Inferior parietal cortex (tissue), 1 donor: ENCODE measurements at regions not wholly inside any gene's neighbourhood (a gene's known extent, or its start where the extent isn't known, plus 50 kb on each side); places are given as distances from the start of the nearest gene placed in this dataset.

Source experiments
- DNase-seq: peaks from one replicate; pipeline ENCODE4 v3.0.0-alpha.2; 2016; ENCODE audit errors: extremely low spot score

DNA sequence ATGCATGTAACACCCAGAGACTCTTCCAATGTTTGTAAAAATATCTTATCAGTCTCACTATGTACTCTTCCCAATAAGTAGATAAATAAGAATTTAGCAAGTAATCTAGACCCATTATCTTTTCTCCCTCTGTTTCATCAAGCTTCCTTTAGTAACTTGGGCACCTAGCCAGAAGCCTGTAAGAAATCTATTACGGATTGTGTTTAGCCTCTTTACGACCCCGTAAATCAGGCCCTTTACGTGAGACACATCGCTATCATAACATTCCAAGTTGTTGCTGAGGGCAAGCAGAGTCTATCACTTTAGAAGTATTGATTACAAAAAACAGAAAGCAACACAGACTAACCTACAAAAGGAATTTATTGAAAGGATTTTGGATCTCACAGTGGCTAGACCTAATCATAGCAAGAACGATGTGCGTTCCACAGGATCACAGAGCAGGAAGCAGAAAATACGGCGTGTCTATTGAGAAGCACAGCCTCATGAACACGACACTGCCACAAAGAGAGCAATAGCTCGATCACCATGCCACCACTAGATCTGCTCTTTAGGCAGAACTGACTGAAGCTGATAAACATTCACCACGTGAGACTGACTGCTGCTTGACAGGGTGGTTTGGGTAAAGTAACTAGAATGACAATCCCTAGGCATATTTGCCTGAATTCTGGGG is 922.1 kb downstream of the AMY1C start:
- no peak for DNase-seq

DNA sequence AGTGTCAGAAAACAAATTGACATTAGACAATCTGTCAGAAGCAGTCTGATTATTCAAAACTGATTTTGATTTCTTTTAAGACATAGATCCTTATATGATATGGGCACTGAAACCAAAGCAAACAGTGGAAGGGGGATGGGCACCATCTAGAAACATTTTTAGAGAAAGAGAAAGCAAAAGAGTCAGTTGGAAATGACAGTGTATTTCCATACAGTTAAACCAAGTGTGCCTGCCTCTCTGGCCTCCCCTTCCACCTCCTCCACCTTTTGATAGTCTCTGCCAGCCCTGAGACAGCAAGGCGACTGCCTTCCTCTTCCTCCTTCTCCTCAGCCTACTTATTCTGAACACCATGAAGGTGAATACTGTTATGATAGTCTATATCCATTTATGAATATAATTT is 949.7 kb downstream of the AMY1C start:
- no peak for DNase-seq

DNA sequence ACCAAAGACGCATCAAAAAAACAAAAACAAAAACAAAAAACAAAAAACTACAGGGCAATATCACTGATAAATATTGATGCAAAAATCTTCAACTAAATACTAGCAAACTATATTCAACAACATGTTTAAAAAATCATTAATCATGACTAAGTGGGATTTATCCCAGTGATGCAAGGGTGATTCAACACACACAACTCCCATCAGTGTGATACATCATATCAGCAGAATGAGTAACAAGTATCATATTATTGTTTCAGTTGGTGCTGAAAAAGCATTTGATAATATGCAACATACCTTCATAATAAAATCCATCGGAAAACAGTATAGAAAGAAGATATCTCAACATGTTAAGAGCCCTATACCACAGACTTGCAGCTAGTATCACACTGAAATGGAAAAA is 953.0 kb downstream of the AMY1C start:
- DNase-seq, result no peak

DNA sequence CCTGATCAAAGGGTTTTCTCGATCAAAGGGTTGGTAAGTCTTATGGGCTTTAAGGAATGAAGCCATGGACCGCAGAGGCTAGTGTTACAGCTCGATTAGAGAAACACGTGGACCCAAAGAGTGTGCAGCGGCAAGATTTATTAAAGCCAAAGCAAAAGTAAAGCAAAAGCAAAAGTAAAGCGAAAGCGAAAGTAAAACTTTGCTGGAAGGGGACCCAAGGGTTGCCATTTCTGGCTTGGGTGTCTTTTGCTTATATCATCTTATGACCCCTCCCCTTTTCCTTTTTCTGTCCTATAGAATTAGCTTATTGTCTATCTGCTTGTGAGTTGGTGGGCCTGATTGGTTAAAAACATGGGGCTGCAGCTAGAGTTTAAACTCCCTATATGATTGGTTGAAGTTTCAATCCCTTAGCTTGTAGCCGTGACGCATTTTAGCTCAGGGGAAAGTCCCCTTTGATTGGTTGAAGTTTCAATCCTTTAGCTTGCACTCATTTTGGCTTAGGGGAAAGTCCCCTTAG is 957.0 kb downstream of the AMY1C start:
- DNase-seq, result no peak

DNA sequence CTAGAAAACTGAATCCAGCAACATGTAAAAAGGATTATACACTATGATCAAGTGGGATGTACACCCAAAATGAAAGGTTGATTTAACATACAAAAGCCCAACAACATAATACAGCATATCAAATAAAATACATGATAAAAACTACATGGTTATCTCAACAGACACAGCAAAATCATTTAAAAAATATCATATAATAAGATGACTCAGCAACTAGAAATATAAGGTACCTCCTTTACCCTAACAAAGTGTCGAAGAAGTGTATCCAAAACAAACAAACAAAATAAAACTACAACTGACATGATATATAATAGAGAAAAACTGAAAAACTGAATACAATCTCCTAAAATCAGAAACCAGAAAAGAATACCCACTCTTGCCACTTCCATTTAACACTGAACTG is 969.1 kb downstream of the AMY1C start:
- DNase-seq, result no peak

DNA sequence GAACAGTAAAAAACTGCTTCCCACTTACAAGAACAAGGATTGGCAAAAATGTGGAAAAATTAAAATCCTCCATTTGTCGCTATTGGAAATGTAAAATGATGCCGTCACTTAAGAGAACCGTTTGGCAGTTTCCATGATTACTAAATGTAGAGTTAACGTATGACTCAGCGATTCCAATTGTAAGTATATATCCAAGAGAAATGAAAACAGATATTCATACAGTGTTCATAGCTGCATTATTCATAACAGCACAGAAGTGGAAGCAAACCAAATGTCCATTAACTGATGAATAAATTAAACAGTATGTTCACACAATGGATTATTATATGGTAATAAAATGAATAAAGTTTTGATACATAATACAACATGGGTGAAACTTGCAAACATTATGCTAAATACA is 971.0 kb downstream of the AMY1C start:
- DNase-seq, result no peak

DNA sequence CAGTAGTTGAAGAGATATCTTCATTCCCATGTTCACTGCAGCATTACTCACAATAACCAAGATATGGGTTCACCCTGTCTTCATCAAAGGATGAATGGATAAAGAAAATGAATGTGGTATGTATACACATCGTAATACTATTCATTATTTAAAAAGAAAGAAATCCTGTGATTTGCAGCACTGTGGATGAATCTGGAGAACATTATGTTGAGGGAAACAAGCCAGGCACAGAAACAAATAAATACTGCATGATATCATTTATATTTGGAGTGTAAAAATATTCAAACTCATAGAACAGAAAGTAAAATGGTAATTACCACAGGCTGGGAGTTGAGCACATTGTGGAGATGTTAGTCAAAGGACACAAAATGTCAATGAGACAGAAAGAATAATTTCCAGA is 977.2 kb downstream of the AMY1C start:
- no peak for DNase-seq

DNA sequence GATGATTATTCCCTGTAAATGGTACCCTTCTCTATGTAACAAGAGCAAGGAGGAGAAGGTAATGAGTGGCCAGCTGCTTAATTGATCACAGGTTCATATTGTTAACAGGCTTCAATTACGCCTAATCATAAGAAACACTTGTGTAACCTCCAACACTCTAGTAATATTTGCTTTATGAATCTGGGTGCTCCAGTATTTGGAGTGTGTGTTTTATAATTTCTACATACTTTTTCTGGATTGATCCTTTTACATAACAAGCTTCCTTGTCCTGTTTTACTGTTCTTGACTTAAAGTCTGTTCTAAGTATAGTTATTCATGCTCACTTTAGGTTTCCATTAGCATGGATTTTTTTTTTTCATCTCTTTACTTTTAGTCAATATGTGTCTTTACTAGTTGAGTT is 984.2 kb downstream of the AMY1C start:
- DNase-seq, result no peak

DNA sequence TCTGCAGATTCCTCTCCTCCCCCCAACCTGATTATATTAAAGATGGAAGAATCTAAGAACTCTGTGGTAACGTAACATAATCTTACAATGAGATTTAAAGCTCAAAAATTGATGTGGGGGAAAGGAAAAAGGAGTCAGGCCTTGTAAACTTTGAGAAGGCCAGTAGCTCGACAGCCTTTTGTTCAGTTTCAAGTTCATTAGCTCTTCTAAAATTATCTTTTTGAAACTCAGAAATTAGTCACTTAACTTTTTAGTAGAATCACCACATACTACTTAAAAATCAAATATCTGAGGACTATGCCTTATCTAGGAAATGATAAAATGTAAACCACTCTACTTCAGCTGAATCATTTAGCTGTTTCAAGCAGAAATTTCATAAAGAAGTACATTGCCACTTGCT is 996.2 kb downstream of the AMY1C start:
- DNase-seq, result no peak

DNA sequence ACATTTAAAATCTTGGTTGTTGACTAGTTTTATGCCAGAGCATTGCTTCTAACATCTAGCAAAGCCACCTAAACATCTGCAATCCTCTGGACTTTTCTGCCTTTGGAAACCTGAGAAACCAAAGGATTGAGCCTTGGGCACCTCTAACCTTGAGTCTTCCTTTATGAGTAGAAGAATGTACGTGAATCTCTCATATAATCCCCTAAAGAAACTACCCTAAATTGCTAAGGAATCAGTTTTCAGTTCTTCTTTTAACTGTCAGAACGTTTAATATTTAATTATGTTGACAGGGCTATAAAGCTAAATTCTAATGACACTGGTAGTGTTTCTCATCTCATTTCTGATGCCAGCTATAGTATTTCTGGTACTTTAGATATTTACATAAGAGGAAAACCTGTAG is 997.3 kb downstream of the AMY1C start:
- no peak for DNase-seq

DNA sequence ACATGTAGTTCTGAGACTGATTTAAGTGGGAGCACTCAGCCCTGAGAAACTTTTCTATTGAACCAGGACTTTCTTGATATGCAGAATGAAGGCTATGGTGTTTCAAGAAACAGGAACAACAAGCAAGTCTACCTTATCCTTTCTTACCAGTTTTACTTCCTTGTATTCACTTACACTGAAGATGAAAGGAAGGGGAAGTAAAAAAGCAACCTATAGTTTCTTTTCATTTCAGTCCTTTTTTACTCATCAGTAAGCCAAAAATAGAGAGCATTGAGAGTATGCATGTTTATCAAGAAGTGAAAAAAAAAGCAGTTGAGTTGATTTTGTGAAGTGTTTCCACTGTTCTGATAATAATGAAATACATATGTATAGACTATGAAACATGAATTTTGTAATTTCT is 1010.3 kb downstream of the AMY1C start:
- DNase-seq, result no peak

DNA sequence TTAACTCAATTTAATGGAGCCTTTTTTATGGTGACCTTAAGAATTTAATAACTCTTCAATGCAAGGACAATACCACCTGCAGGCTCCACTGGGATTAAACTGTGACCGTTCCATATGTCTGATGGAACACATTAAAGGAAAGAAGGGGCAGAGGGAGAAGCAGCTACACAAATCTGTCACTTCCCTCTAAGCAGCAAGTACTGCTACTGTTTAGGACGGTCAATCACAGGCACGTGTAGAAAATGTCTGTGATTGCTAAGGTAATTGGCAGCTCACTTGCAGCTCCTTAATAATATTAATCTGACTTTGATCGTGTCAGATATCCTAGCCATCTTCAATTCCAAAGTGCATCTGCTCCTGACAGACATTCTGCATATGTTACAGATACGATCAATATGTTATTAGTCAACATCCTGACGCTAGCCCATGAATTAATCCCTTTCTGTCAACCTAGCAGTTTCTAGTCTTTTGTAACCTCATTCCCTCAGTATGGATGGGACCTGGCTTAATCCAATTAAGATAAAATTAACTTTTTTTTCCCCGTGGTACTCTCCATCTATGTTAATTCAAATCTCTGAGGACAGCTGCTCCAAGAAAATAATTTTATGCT is 1012.4 kb downstream of the AMY1C start:
- DNase-seq, result no peak

DNA sequence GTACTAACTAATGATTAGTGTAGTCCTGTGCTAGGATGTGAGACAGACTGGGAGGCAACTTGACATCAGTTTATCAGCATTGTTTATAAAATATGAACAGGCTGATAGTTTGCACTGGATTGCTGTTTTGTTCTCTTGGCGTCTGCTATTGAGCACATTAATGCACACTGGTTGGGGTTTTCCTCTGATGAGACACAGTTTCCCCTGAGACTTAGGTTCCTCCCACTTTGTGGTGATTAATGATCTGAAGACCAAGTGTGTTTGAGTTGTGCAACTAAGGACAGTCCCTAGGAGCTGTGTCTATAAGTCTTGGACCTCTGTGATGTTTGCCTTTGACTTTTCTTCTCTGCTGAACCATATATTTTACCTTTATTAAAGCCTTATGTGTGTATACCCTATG is 1015.4 kb downstream of the AMY1C start:
- no peak for DNase-seq

DNA sequence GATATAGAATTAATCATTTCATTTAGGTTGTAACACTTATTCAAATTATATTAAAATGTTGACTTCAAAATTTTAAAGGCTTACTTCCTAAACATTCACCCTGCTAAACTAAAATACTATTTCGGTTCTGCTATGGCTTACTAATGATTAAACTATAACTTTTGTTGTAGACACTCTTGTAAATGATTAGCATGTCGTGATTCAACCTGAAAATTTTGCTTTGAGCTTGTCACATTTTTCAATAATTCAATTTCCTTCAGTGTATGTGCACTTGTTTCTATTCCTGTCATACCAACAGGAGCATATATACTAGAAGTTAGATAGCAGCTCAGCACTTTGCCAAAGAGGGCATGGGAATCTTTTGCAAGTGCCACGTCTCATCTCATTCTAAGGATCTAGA is 1018.8 kb downstream of the AMY1C start:
- no peak for DNase-seq

DNA sequence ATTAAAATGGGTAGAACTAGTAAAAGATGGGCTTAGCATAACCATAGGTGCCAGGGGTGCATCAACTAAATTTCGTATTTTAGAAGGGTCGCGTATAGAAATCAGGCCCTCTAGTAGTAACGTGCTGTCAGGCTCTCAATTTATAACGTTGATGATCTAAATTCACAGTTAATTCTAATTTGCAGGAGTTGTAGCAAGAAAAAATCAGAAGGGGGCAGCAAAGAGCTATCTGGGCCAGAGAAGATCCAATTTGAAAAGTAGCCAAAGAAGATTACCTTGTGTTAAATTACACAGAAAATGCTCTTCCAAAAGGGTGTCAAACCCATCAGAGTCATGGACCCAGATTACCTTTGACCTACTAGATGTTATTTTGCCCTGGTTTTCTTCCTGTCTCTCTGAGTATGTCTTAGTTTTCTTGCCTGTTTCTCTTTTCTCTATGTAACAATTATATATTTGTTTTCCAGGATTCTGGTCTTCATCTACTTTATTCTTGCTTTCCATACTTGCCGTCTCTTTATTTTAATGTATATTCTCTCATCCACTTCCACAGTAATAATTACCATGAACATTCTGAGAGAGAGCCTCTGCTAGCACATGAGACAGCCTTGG is 1030.9 kb downstream of the AMY1C start:
- peak; percentile 73 for DNase-seq

DNA sequence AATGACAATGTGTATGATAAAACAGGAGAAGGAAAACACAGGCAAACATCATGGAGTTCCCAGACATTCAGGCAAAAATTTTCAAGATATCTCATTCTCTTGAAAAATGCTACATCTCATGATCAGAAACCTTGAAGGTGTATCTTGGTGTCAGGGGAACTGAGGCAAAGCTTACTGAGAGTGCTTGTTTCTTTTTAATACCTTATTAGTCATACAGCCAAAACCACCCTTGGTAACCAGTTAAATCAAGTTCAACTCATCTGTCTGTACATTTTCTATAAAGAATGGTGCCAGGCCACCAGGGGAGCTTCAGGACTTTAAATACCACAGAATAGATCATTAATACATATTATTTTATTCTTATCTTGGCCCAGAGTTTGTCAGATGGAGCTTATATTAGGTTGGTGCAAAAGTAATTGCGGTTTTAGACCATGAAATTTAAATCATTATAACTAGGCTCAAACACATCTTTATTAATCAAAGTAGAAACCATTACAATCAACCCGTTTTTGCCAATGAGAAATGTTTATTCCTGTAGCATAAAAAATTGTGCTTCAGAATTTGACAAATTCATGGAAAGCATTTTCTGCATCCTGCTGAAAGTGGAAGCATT is 1036.0 kb downstream of the AMY1C start:
- no peak for DNase-seq

DNA sequence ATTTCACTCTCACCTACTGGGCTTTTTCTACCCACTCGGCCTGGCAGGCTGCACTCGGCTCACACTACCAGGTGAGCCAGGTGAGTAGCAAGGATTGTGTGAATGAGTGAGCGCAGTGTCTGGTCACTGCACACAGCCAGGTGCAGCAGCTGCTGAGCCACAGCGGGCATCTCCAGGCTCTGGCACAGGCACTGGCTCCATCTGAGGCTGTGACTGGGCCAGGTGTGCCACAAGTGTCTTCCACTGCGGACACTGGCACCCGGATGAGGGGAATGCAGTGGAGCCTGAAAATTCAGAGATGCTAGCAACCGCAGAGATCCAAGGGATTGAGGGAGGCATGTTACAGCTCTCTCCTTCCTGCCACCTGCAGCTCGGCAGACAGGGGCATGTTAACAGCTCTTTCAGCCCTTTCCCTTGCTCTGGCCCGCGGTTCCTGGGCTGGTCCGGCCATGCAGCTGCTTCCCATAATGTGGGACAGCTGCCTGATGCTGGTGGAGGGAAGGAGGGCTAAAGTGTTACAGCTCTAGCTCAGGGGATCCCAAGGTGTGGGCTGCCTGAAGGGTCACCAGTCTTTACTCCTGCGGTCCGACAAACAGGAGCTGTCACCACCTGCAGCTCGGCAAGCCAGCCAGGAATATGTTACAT is 1038.3 kb downstream of the AMY1C start:
- DNase-seq, result no peak

DNA sequence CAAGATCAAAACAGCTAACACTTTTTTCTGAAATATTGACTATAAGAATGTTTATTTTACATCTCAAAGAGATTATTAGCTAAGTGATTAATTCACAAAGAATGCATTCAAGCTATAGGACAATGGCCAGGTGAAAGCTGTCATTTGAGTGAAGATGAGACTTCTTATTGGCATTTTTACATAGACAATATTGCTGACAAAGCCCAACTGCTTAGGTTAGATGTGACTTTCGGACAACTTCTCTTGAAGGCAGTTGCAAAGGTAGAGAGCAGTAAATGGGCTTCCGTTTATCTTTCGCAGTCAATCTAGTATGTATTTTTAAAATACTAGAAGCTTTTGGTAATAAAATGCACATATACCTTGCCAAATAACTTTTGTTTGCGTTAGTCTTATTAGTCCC is 1041.3 kb downstream of the AMY1C start:
- no peak for DNase-seq

DNA sequence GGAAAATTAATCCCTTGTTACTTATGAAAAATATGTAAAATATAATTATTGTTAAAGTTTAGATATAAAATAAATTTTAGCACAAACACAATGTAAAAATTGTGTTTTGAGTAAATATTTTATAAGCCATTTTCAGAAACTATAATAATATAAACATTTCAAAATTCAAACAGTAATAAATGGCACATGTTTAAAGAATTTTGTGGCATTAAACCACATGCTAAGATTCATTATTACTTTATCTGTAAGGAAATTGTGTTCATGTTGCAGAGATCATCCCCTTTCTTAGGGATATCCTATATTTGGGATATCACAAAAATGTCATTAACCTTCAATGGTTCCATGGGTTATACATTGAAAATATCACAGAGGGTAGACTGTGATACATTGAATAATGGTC is 1044.3 kb downstream of the AMY1C start:
- no peak for DNase-seq

DNA sequence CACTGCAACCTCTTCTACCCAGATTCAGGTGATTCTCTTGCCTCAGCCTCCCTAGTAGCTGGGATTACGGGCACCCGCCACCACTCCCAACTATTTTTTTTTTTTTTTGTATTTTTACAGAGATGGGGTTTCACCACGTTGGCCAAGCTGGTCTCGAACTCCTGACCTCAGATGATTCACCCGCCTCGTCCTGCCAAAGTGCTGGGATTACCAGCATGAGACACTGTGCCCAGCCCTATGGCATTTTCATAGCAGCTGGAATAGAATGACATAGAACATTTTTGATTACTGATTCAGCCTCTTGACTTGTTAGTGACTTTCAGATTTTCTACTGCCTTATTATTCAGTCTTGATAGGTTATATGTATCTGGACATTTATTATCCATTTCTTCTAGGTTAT is 1046.2 kb downstream of the AMY1C start:
- DNase-seq, result no peak

DNA sequence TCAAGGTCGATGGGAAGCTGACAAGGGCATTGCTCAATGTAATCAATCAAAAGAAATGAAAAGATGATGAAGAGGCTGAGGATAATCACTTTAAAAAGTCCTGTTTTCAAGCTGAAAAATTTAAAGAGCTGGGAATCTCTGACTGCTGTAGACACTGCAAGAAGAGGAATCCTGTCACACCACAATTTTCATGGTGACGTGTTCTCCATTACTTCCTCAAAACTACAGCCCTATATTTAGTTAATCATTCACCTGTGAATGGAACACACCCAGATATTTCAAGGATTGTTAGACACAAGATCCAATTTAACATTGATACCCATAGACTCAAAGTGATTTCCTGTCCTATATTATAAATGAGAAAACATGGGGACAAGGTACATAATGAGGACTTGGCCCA is 1048.3 kb downstream of the AMY1C start:
- DNase-seq, result no peak

DNA sequence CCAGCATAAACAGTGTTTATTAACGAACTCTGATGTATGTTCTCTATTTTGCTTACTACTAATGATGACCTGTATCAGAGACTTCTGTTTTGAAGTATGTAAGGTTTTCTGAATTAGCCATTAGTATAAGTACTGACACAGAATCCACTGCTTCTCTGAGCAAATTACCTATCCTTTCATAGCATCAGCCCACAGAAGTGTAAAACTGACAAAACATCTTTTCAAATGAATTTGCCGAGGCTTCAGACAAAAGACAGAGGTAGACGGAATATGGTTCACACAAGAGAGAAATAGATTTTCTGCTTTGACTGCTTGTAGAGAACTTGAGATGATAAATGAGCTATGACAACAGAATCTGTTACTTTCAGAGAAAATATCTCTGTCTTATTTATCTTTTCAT is 1051.6 kb downstream of the AMY1C start:
- DNase-seq, result no peak
